K562 (cell line): ENCODE measurements at regions not wholly inside any gene's neighbourhood (a gene's known extent, or its start where the extent isn't known, plus 50 kb on each side); places are given as distances from the start of the nearest gene placed in this dataset.

Source experiments
- ARID2 ChIP-seq: fragments of 450-650 bp; IDR thresholded peaks from 2 replicates; pipeline ENCODE4 v1.6.1; 2017; ENCODE audit warnings: antibody characterized with exemption, mild to moderate bottlenecking
- CREBBP ChIP-seq: IDR thresholded peaks from one replicate; pipeline ENCODE4 v1.6.1; 2012; ENCODE audit warnings: low read depth, mild to moderate bottlenecking, control low read depth, inconsistent platforms, low read length
- CXXC5 ChIP-seq: fragments of 250-450 bp; sonication (Bioruptor Pico); IDR thresholded peaks from 2 replicates; pipeline ENCODE4 v1.8.0; 2022; ENCODE audit warnings: inconsistent platforms, mild to moderate bottlenecking, moderate library complexity
- DMBX1 ChIP-seq: fragments of 250-450 bp; sonication (Bioruptor Pico); IDR thresholded peaks from 2 replicates; pipeline ENCODE4 v1.8.0; 2022; ENCODE audit warnings: inconsistent platforms, mild to moderate bottlenecking, moderate library complexity, borderline replicate concordance
- EHMT2 ChIP-seq: fragments of 450-650 bp; IDR thresholded peaks from 2 replicates; pipeline ENCODE4 v1.6.1; 2018; ENCODE audit warnings: antibody characterized with exemption
- ETS2 ChIP-seq: IDR thresholded peaks from 2 replicates; pipeline ENCODE4 v1.6.1; 2016; ENCODE audit warnings: borderline replicate concordance, missing genetic modification characterization, mild to moderate bottlenecking, moderate library complexity, missing compliant biosample characterization; ENCODE audit not compliant: poor library complexity, severe bottlenecking
- ETV5 ChIP-seq: sonication (generic); formaldehyde crosslinking; IDR thresholded peaks from 2 replicates; pipeline ENCODE4 v1.4.0; 2020; ENCODE audit warnings: low read depth, mild to moderate bottlenecking, missing genetic modification reagents
- PHB2 ChIP-seq: fragments of 450-650 bp; IDR thresholded peaks from 2 replicates; pipeline ENCODE4 v1.6.1; 2017; ENCODE audit warnings: low read depth
- PRMT5 ChIP-seq: sonication (generic); formaldehyde crosslinking; IDR thresholded peaks from 2 replicates; pipeline ENCODE4 v1.5.0; 2020; ENCODE audit warnings: missing genetic modification reagents
- STAG1 ChIP-seq: sonication (generic); formaldehyde crosslinking; IDR thresholded peaks from 2 replicates; pipeline ENCODE4 v1.5.0; 2020; ENCODE audit warnings: missing genetic modification reagents, borderline replicate concordance
- TAF9B ChIP-seq: fragments of 450-650 bp; IDR thresholded peaks from 2 replicates; pipeline ENCODE4 v1.6.1; 2018; ENCODE audit warnings: mild to moderate bottlenecking; ENCODE audit not compliant: partially characterized antibody
- THRAP3 ChIP-seq: fragments of 450-650 bp; IDR thresholded peaks from 2 replicates; pipeline ENCODE4 v1.6.1; 2016; ENCODE audit warnings: mild to moderate bottlenecking, inconsistent platforms, borderline replicate concordance
- ZFP30 ChIP-seq: fragments of 250-450 bp; sonication (Bioruptor Pico); IDR thresholded peaks from 2 replicates; pipeline ENCODE4 v1.8.0; 2022; ENCODE audit warnings: moderate library complexity, mild to moderate bottlenecking, inconsistent platforms, borderline replicate concordance
- ZNF23 ChIP-seq: fragments of 250-450 bp; sonication (Bioruptor Pico); IDR thresholded peaks from 2 replicates; pipeline ENCODE4 v1.4.0; 2020; ENCODE audit warnings: mild to moderate bottlenecking
- ZNF3 ChIP-seq: fragments of 250-450 bp; sonication (Bioruptor Pico); IDR thresholded peaks from 2 replicates; pipeline ENCODE4 v1.5.0; 2021; ENCODE audit warnings: mild to moderate bottlenecking, moderate library complexity
- TF ChIP-seq, protein P1 (sequence below): sonication (generic); formaldehyde crosslinking; IDR thresholded peaks from 2 replicates; pipeline ENCODE4 v1.8.0; 2023; ENCODE audit warnings: mild to moderate bottlenecking, missing genetic modification reagents
- TF ChIP-seq, protein P2 (sequence below): fragments of 450-650 bp; conservative IDR thresholded peaks from 2 replicates; pipeline ENCODE4 v1.6.1; 2016; ENCODE audit warnings: missing genetic modification characterization, low read depth, mild to moderate bottlenecking, missing compliant biosample characterization, moderate library complexity
- TF ChIP-seq, protein P3 (sequence below): fragments of 250-450 bp; sonication (Bioruptor Pico); IDR thresholded peaks from 2 replicates; pipeline ENCODE4 v1.4.0; 2020; ENCODE audit warnings: mild to moderate bottlenecking, moderate library complexity, borderline replicate concordance
- TF ChIP-seq, protein P4 (sequence below), 2 experiments: fragments of 450-650 bp; conservative IDR thresholded peaks; 2 replicates each; pipeline ENCODE4 v1.6.1; 2017; ENCODE audit warnings: mild to moderate bottlenecking in 2 of 2, moderate library complexity in 2 of 2

DNA sequence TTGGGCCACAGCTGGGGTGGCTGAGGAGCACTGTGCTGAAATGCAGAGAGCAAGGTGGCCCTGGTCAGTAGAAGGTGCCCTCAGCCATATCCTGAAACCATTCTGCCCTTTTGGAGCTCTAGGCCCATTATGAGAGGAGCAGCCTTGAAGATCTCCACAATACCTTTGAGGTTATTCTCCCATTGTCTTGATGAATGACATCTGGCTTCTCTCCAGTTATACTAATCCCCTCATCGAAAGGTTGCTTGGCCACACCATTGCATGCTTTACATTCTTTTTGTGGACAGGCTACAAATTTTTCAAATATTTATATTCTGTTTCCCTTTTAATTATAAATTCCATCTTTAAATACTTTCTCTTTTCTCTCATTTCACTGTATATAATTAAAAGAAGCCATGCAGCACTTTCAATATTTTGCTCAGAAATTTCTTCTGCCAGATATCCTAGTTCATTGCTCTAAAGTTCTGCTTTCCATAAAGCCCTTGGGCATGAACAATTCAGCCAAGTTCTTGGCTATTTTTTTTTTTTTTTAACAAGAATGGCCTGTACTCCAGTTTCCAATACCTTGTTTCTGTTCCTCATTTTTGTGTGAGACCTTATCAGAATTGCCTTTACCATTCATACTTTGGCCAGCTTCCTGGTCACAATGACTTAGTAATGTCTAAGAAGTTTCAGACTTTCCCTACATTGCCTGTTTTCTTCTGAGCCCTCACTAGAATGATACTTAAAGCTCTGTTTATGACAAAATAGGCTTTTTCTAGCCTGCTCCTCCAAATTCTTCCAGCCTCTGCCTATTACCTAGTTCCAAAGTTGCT lies 138.9 kb upstream of the SGO1 start (continued):
- no peak for TF ChIP-seq ZNF3
- TF ChIP-seq, protein P1, sequence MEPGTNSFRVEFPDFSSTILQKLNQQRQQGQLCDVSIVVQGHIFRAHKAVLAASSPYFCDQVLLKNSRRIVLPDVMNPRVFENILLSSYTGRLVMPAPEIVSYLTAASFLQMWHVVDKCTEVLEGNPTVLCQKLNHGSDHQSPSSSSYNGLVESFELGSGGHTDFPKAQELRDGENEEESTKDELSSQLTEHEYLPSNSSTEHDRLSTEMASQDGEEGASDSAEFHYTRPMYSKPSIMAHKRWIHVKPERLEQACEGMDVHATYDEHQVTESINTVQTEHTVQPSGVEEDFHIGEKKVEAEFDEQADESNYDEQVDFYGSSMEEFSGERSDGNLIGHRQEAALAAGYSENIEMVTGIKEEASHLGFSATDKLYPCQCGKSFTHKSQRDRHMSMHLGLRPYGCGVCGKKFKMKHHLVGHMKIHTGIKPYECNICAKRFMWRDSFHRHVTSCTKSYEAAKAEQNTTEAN (CRISPR knock-in tag), result no peak
- no peak for TF ChIP-seq ARID2
- 0 out of 2 replicates have a peak, but pooled peaks have one; percentile 38 for TF ChIP-seq ZNF23 (CRISPR knock-in tag)
- TF ChIP-seq, protein P2, sequence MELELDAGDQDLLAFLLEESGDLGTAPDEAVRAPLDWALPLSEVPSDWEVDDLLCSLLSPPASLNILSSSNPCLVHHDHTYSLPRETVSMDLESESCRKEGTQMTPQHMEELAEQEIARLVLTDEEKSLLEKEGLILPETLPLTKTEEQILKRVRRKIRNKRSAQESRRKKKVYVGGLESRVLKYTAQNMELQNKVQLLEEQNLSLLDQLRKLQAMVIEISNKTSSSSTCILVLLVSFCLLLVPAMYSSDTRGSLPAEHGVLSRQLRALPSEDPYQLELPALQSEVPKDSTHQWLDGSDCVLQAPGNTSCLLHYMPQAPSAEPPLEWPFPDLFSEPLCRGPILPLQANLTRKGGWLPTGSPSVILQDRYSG (tag), result no peak
- no peak for TF ChIP-seq DMBX1 (CRISPR knock-in tag)
- TF ChIP-seq PHB2, result no peak
- TF ChIP-seq CXXC5 (CRISPR knock-in tag), result no peak
- TF ChIP-seq TAF9B, result no peak
- TF ChIP-seq, protein P3, sequence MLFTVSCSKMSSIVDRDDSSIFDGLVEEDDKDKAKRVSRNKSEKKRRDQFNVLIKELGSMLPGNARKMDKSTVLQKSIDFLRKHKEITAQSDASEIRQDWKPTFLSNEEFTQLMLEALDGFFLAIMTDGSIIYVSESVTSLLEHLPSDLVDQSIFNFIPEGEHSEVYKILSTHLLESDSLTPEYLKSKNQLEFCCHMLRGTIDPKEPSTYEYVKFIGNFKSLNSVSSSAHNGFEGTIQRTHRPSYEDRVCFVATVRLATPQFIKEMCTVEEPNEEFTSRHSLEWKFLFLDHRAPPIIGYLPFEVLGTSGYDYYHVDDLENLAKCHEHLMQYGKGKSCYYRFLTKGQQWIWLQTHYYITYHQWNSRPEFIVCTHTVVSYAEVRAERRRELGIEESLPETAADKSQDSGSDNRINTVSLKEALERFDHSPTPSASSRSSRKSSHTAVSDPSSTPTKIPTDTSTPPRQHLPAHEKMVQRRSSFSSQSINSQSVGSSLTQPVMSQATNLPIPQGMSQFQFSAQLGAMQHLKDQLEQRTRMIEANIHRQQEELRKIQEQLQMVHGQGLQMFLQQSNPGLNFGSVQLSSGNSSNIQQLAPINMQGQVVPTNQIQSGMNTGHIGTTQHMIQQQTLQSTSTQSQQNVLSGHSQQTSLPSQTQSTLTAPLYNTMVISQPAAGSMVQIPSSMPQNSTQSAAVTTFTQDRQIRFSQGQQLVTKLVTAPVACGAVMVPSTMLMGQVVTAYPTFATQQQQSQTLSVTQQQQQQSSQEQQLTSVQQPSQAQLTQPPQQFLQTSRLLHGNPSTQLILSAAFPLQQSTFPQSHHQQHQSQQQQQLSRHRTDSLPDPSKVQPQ (CRISPR knock-in tag), result no peak
- TF ChIP-seq, protein P4, sequence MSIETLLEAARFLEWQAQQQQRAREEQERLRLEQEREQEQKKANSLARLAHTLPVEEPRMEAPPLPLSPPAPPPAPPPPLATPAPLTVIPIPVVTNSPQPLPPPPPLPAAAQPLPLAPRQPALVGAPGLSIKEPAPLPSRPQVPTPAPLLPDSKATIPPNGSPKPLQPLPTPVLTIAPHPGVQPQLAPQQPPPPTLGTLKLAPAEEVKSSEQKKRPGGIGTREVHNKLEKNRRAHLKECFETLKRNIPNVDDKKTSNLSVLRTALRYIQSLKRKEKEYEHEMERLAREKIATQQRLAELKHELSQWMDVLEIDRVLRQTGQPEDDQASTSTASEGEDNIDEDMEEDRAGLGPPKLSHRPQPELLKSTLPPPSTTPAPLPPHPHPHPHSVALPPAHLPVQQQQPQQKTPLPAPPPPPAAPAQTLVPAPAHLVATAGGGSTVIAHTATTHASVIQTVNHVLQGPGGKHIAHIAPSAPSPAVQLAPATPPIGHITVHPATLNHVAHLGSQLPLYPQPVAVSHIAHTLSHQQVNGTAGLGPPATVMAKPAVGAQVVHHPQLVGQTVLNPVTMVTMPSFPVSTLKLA (conservative IDR thresholded peaks at IDR 0.05), result no peak
- TF ChIP-seq THRAP3, result no peak
- TF ChIP-seq EHMT2, result peak; percentile 55; the same call in 1 of the 2 replicates
- TF ChIP-seq ETS2 (tag), result no peak
- no peak for TF ChIP-seq PRMT5 (CRISPR knock-in tag)
- TF ChIP-seq ZFP30 (CRISPR knock-in tag), result no peak
- no peak for TF ChIP-seq CREBBP
- no peak for TF ChIP-seq ETV5 (CRISPR knock-in tag)
- TF ChIP-seq STAG1 (CRISPR knock-in tag), result no peak
